Epithelial cell of proximal tubule (primary cell): ENCODE measurements at regions not wholly inside any gene's neighbourhood (a gene's known extent, or its start where the extent isn't known, plus 50 kb on each side); places are given as distances from the start of the nearest gene placed in this dataset.

Experiments
- DNase-seq: peaks from one replicate; pipeline ENCODE4 v3.0.0-alpha.2; 2011; ENCODE audit warnings: low read depth
- H3K4me3 ChIP-seq: 2 replicates; pipeline ENCODE4 v1.5.1; 2011; ENCODE audit warnings: low read depth, mild to moderate bottlenecking, low read length
- CTCF ChIP-seq: conservative IDR thresholded peaks from 2 replicates; pipeline ENCODE4 v1.5.1; 2012; ENCODE audit warnings: low read depth, mild to moderate bottlenecking, low read length

GRCh38 chr2:42942214-42942989 is 150.0 kb upstream of the HAAO start:
- no peak for DNase-seq
- no peak for TF ChIP-seq CTCF
- no peak overlapping the region for H3K4me3 ChIP-seq

- H3K4me3 ChIP-seq: no peak overlapping the region
- DNase-seq: no peak
- no peak for TF ChIP-seq CTCF
These were observed 149.3 kb upstream of the HAAO start for GRCh38 chr2:42941633-42942176.

- TF ChIP-seq CTCF: no peak
- DNase-seq: no peak
These were observed 147.2 kb upstream of the HAAO start for GRCh38 chr2:42939411-42940206.

GRCh38 chr2:42938671-42939370 is 146.4 kb upstream of the HAAO start:
- no peak for TF ChIP-seq CTCF
- DNase-seq: no peak
- H3K4me3 ChIP-seq: no peak overlapping the region

More at GRCh38 chr2:42939411-42940206, 147.2 kb upstream of the HAAO start:
- no peak overlapping the region for H3K4me3 ChIP-seq

GRCh38 chr2:42937171-42937875 is 144.9 kb upstream of the HAAO start:
- no peak for TF ChIP-seq CTCF
- no peak for DNase-seq

More at GRCh38 chr2:42937171-42937875, 144.9 kb upstream of the HAAO start:
- H3K4me3 ChIP-seq: no peak overlapping the region
